Right lobe of liver (tissue), 6 donors: ENCODE measurements at regions not wholly inside any gene's neighbourhood (a gene's known extent, or its start where the extent isn't known, plus 50 kb on each side); places are given as distances from the start of the nearest gene placed in this dataset.

Experiments
- ATAC-seq, 4 donors: fragments of 200-7000 bp; cut with Tn5 transposase; one replicate each; pipeline ENCODE4 v1.9.1; 2020; ENCODE audit warnings: mild to moderate bottlenecking in 4 of 4, moderate library complexity in 4 of 4
- DNase-seq, 3 donors: peaks; one replicate each; pipeline ENCODE4 v3.0.0-alpha.2; 2020
- H3K27ac ChIP-seq, 3 donors: fragments of 200-600 bp; one replicate each; pipeline ENCODE4 v1.8.0; 2022
- H3K27me3 ChIP-seq, 2 donors: fragments of 200-600 bp; one replicate each; pipeline ENCODE4 v1.8.0; 2022
- H3K36me3 ChIP-seq, 4 donors: fragments of 200-600 bp; sonication (generic) in 1 of 4; one replicate each; pipeline versions ENCODE4 v1.5.1 to v1.8.0; 2017 to 2022; ENCODE audit warnings: control low read depth in 1 of 4
- H3K4me1 ChIP-seq, 4 donors: fragments of 200-600 bp; sonication (generic) in 1 of 4; one replicate each; pipeline versions ENCODE4 v1.5.1 to v1.8.0; 2017 to 2022; ENCODE audit warnings: control low read depth in 1 of 4
- H3K4me3 ChIP-seq, 3 donors: fragments of 200-600 bp; one replicate each; pipeline ENCODE4 v1.8.0; 2022
- H3K9me3 ChIP-seq, 4 donors: fragments of 200-600 bp; sonication (generic) in 1 of 4; one replicate each; pipeline versions ENCODE4 v1.5.1 to v1.8.0; 2017 to 2022; ENCODE audit warnings: control low read depth in 1 of 4
- CTCF ChIP-seq, 4 donors: fragments of 200-600 bp in 3 of 4; fragments of 450-650 bp in 1 of 4; IDR thresholded peaks; one replicate each; pipeline versions ENCODE4 v1.5.1 to v1.8.0; 2016 to 2022; ENCODE audit warnings: antibody characterized with exemption in 4 of 4, mild to moderate bottlenecking in 2 of 4
- POLR2A ChIP-seq: fragments of 450-650 bp; IDR thresholded peaks from one replicate; pipeline ENCODE4 v1.6.1; 2017; ENCODE audit warnings: antibody characterized with exemption, mild to moderate bottlenecking
- WGBS: methylation state at CpG from one replicate; pipeline ENCODE4 v1.1.6; 2018; ENCODE audit warnings: low coverage, low lambda C conversion rate; ENCODE audit not compliant: insufficient coverage; ENCODE audit errors: missing lambda C conversion rate; 5-methylcytosine and 5-hydroxymethylcytosine counted together
- intact Hi-C, 2 donors: fragments of 100-400 bp; cut with DNase I; formaldehyde crosslinking; loops; one replicate each; pipeline versions ENCODE4 v1.11.2 to v1.14.1; 2022
- donor health status: DM: no; HTN: yes; CAD: no.
- donor health status: DM: no; HTN: no; CAD: no.
- donor health status: DM: no; HTN: no; CAD: no.
- donor health status: DM: no; HTN: yes; CAD: no.
- donor health status: DM: no; HTN: yes; CAD: no.

- no peak for ATAC-seq
- Histone ChIP-seq H3K9me3 (no peaks in the 10 kb centered on the region), H3K27me3 (no peaks in the 10 kb centered on the region), H3K36me3 (no peaks in the 10 kb centered on the region), H3K4me3 (no peak overlapping the region), H3K4me1 (no peaks in the 10 kb centered on the region), H3K27ac (no peak overlapping the region)
- TF ChIP-seq CTCF (IDR thresholded peaks at IDR 0.05): no peak
- no peak for TF ChIP-seq POLR2A
- DNase-seq: no peak
- WGBS: 100% methylated on average over 1 of the region's 2 CpGs
- intact Hi-C loops: no loop called here
Observed at GRCh38 chr1:199264283-199264682, 625.4 kb downstream of the PTPRC start.

- 44% methylated on average over 1 of the region's 1 CpG for WGBS
- Histone ChIP-seq H3K9me3 (no peaks in the 10 kb centered on the region), H3K4me3 (no peak overlapping the region), H3K4me1 (no peaks in the 10 kb centered on the region), H3K27me3 (no peaks in the 10 kb centered on the region), H3K27ac (no peak overlapping the region), H3K36me3 (no peaks in the 10 kb centered on the region)
- ATAC-seq (no peak), DNase-seq (no peak)
- TF ChIP-seq POLR2A (no peak), CTCF (IDR thresholded peaks at IDR 0.05) (no peak)
- intact Hi-C loops: no loop called here
Observed at GRCh38 chr1:199264911-199265310, 626.1 kb downstream of the PTPRC start.

GRCh38 chr1:199265319-199265718 is 626.5 kb downstream of the PTPRC start:
- H3K9me3 ChIP-seq: no peaks in the 10 kb centered on the region
- H3K27ac ChIP-seq: no peak overlapping the region
- TF ChIP-seq POLR2A: no peak
- no peak for TF ChIP-seq CTCF (IDR thresholded peaks at IDR 0.05)
- 57% methylated on average over 3 of the region's 3 CpGs for WGBS
- H3K36me3 ChIP-seq: no peaks in the 10 kb centered on the region
- ATAC-seq: no peak
- DNase-seq: no peak
- no peaks in the 10 kb centered on the region for H3K27me3 ChIP-seq
- intact Hi-C loops: no loop called here
- no peaks in the 10 kb centered on the region for H3K4me1 ChIP-seq
- H3K4me3 ChIP-seq: no peak overlapping the region

GRCh38 chr1:199269241-199269640 is 630.4 kb downstream of the PTPRC start:
- TF ChIP-seq CTCF (IDR thresholded peaks at IDR 0.05) (no peak), POLR2A (no peak)
- DNase-seq (no peak), ATAC-seq (no peak)
- Histone ChIP-seq H3K9me3 (no peaks in the 10 kb centered on the region), H3K4me1 (no peaks in the 10 kb centered on the region), H3K36me3 (no peaks in the 10 kb centered on the region), H3K27me3 (no peaks in the 10 kb centered on the region), H3K4me3 (no peak overlapping the region), H3K27ac (no peak overlapping the region)
- intact Hi-C loops: no loop called here
- 69% methylated on average over 3 of the region's 3 CpGs for WGBS

- intact Hi-C loops: no loop called here
- DNase-seq (no peak), ATAC-seq (no peak)
- 40% methylated on average over 3 of the region's 3 CpGs for WGBS
- H3K9me3 ChIP-seq: no peaks in the 10 kb centered on the region
- H3K27me3 ChIP-seq: no peaks in the 10 kb centered on the region
- no peaks in the 10 kb centered on the region for H3K4me1 ChIP-seq
- no peak overlapping the region for H3K4me3 ChIP-seq
- H3K36me3 ChIP-seq: no peaks in the 10 kb centered on the region
- TF ChIP-seq POLR2A (no peak), CTCF (IDR thresholded peaks at IDR 0.05) (no peak)
- no peak overlapping the region for H3K27ac ChIP-seq
Observed at GRCh38 chr1:199272139-199272544, 633.3 kb downstream of the PTPRC start.
